Breast epithelium (tissue), 3 donors: ENCODE measurements at regions not wholly inside any gene's neighbourhood (a gene's known extent, or its start where the extent isn't known, plus 50 kb on each side); places are given as distances from the start of the nearest gene placed in this dataset.

ENCODE experiments used
- CTCF ChIP-seq, 3 donors: fragments of 450-650 bp; IDR thresholded peaks; one replicate each; pipeline ENCODE4 v1.5.1; 2016 to 2017; ENCODE audit warnings: antibody characterized with exemption in 3 of 3, mild to moderate bottlenecking in 3 of 3, moderate library complexity in 3 of 3
- POLR2A ChIP-seq: fragments of 450-650 bp; IDR thresholded peaks from one replicate; pipeline ENCODE4 v1.6.1; 2016; ENCODE audit warnings: antibody characterized with exemption, mild to moderate bottlenecking, moderate library complexity
- POLR2AphosphoS5 ChIP-seq, 3 donors: sonication (generic); formaldehyde crosslinking; IDR thresholded peaks; one replicate each; pipeline ENCODE4 v1.6.1; 2017; ENCODE audit warnings: antibody characterized with exemption in 3 of 3

- TF ChIP-seq CTCF (IDR thresholded peaks at IDR 0.05) (no peak), POLR2AphosphoS5 (IDR thresholded peaks at IDR 0.05) (no peak), POLR2A (no peak)
These were observed 77.5 kb upstream of the PHYHIPL start for GRCh38 chr10:59098831-59099452.
